TTC549 (cell line): ENCODE measurements at regions not wholly inside any gene's neighbourhood (a gene's known extent, or its start where the extent isn't known, plus 50 kb on each side); places are given as distances from the start of the nearest gene placed in this dataset.
"Not testable (repeated sequence)": the region's sequence is repeated elsewhere in the genome, so short reads cannot be mapped to it uniquely, and the experiment has no call there.

ENCODE experiments used
- FAIRE-seq: peaks from 2 replicates; lab custom pipeline; 2012; peaks lifted over from hg19 to GRCh38; lab: Jason Lieb, UNC

DNA sequence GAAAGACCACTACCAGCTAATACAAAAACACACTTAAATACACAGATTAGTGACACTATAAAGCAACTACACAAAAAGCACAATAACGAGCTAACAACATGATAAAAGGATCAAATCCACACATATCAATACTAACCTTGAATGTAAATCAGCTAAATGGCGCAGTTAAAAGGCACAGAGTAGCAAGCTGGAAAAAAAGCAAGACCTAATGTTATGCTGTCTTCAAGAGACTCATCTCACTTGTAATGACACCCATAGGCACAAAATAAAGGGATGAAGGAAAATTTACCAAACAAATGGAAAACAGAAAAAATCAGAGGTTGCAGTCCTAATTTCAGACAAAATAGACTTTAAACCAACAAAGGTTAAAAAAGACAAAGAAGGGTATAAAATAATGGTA, 86.3 kb downstream of the NUS1 start:
- FAIRE-seq, result no peak

DNA sequence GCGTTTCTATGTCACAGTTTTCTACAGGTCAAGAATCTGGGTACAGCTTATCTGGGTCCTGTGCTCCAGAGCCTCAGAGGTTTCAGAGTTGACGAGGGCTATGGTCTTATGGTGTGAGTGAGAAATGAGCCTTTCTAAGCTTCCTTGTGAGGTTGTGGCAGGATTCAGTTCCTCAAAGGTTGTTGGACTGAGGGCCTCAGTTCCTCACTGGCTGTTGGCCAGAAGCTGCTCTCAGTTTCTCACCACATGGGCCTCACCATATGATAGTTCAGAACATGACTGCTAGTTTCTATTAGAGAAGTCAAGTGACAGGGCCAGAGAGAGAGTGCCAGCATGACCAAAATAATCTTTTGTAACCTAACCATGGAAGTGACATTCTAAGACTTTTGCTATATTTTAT, 96.1 kb downstream of the NUS1 start:
- no peak for FAIRE-seq

DNA sequence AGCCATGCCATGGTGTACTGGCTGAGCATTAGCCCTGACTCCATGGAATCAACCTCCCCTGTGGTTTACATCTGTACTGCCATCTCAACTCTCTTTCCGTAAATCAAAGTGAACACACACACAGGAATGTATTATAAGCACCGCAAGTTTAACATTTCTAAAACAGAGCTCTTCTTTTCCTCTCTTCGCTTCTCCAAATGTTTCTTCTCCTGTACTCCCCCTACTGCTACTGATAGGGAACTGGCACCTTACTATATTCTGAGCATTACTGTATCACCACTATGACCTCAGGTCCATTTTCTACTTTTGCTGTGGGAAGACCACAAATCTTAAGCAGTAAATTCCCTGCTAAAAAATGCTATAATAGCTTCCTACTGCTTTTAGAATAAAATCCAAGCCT, 101.2 kb downstream of the NUS1 start:
- no peak for FAIRE-seq

DNA sequence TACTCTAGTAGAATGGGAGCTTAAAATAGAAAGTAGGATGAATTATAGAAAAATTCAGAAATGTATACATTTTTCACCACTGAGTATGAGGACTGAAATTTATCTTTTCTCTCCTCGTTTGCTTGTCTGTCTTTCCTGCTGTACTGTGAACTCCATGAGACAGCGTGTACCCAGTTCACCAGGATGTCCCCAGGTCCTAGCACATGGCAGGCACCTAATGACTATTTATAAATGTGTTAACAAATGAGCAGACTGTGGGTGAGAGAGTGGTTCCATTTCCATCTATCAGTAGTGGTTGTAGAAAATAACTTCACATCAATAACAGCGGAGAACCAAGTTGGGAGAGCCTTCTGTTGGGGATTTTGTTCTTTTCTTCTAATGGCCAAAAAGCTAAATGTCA, 106.3 kb downstream of the NUS1 start:
- FAIRE-seq, result no peak

DNA sequence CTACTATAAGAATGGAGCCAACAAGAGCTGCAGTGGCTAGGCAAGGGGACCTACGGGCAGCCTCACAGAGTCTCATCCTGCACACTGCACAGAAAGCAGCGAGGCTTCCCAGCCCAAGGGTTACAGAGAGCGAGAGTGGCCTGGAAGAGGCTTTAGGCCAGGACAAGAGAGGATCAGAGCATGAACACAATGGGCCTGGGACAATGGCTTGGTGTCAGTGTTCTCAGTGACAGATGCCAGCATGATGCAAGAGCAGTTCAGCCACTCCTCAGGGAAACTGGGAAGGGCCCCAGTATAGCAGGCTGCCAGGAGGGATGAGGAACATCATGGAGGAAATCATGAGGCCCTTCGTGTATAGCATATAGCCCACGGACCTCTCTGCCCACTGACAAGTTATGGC, 108.0 kb downstream of the NUS1 start:
- FAIRE-seq, result no peak

DNA sequence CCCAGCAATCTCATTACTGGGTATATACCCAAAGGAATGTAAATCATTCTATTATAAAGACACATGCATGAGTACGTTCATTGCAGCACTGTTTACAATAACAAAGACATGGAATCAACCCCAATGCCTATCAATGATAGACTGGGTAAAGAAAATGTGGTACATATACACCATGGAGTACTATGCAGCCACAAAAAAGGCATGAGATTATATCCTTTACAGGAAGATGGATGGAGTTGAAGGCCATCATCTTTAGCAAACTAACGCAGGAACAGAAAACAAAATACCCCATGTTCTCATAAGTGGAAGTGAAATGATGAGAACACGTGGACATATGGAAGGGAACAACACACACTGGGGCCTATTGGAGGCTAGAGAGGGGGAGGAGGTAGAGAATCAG, 115.7 kb downstream of the NUS1 start:
- FAIRE-seq, result no peak

DNA sequence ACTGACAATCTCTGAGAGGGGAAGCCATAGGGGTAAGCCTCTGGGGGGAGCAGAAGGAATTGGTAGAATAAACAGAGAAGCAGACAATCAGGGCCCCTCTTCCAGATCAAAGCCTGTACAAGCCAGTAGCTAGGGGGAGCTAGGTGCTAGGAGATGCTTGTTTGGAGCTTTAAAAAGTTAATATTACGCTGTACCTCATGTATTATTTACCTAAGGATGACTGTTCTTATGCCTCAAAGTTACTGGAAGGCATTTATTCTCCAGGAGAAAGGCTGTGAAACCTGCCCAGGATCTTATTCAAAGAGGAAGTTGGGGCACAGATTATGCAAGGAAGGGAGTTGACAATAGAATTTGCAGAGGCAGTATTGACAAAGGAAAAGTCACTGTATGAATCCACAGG, 111.8 kb upstream of the SLC35F1 start:
- FAIRE-seq, result no peak

DNA sequence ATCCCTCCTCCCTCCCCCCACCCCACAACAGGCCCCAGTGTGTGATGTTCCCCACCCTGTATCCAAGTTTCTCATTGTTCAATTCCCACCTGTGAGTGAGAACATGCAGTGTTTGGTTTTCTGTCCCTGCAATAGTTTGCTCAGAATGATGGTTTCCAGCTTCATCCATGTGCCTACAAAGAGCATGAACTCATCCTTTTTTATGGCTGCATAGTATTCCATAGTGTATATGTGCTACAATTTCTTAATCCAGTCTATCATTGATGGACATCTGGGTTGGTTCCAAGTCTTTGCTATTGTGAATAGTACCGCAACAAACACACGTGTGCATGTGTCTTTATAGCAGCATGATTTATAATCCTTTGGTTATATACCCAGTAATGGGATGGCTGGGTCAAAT, 108.2 kb upstream of the SLC35F1 start:
- FAIRE-seq, result not testable (repeated sequence)

DNA sequence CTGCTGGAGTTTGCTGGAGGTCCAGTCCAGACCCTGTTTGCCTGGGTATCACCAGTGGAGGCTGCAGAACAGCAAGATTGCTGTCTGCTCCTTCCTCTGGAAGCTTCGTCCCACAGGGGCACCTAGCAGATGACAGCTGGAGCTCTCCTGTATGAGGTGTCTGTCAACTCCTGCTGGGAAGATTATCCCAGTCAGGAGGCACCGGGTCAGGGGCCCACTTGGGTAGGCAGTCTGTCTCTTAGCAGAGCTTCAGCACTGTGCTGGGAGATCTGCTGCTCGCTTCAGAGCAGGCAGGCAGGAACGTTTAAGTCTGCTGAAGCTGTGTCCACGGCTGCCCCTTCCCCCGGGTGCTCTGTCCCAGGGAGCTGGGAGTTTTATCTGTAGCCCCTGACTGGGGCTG, 96.8 kb upstream of the SLC35F1 start:
- no peak for FAIRE-seq

DNA sequence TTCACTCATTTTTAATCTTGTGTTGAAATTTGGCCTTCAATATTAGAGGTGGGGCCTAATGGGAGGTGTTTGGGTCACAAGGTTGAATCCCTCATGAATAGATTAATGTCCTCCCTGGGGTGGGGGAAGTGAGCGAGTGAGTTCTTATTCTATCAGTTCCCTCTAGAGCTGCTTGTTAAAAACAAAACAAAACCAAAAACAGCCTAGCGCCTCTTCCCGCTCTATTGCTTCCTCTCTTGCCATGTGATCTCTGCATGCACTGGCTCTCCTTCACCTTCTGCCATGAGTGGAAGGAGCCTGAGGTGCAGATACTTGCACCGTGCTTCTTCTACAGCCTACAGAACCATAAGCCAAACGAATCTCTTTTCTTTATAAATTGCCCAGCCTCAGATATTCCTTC, 89.6 kb upstream of the SLC35F1 start:
- no peak for FAIRE-seq

DNA sequence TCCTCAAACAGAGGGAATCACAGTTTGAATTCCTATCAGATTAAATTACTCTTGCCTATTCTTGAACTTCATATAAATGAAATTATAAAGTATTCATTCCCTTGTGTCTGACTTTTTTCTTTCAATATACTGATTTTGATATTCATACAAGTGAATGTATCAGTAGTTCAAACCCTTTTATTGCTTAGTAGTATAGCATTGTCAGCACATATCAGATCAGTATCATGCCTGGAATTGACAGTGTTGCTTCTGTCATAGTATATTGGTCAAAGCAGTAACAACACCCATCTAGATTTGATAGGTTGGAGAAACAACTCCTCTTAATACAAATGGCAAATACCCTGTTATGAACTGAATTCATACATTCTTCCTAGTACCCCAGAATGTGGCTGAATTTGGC, 89.1 kb upstream of the SLC35F1 start:
- FAIRE-seq, result no peak

DNA sequence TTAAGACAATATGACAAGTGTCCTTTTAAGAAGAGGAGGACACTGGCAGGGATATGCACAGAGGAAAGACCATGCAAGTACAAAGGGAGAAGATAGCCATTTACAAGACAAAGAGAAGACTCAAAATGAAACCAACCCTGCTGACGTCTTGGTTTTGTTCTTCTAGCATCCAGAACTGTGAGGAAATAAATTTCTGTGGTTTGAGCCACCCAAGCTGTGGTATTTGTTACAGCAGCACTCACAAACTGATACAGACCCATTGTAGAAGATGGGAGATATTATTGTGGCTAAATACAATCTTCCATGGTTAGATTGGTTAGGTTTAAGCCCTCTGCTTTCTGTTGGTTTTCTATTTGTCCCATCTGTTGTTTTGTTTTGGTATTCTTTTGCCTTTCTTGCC, 88.6 kb upstream of the SLC35F1 start:
- FAIRE-seq, result no peak

DNA sequence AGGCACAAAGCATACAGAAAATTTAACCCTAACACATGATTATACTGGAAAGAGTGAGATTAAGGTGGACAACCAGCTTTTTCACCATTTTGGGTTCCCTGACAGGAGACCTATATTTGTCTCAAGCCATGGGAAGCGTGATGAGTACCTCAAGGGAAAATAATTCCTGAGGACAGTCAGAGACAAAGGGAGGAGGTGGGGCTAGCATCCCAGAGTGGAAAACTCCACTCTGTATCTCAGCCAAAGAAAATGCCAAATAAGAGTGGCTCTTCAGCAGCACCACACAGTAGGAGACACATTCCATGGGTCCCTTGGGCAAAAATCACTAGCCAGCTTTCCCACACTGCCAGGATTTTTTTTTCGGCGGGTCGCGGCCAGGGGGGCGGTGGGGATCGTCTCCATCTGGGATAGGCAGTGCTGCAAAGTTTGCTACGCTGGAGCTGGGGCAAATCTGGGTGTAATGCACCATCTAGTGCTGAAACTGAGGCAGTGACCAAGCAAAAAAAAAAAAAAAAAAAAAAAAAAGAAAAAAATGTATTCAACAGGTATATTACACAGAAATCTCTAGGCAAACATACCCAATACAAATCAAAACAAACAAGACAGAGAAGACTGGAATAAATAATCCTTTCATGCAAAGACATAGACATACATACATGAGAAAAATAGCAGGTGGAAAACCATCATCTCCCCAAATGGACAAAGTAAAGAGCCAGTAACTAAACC, 77.3 kb upstream of the SLC35F1 start:
- no peak for FAIRE-seq

DNA sequence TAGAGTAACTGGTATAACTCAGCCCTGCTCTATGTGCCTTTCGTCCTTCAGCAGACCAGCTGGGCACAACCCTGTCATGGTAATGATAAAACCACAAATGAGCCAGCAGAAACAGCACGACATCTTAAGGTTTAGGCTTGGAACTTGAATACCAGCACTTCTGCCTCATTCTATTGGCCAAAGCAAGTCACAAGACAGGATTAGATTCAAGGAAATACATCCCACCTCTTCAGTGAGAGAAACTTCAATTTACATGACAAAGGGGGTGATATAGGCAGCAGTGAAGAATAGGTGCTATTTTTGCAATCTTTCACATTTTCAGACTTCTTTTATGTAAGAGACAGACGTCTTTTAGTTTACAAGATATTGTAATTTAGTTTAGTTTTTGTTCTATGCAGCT, 69.8 kb upstream of the SLC35F1 start:
- no peak for FAIRE-seq

DNA sequence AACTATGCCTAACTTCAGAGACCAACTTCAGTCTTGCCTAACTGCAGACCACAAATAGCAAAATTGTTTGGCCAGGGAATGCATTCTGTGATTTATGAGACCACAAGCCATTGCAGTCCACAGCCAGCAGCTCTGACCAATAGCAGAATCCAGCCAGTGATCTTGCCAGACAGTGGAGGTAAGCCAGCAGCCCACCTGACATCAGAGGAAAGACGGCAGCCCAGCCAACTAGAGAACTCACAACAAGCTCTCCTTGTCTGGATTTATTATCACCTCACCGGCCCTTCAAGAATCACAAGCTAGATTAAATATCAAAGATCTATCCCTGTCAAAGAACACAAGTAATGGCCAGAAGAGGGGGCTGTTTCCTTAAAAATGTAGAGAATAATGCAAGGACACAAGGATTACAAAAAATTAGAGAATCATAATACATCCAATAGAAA, 66.5 kb upstream of the SLC35F1 start:
- peak; percentile 43 for FAIRE-seq

DNA sequence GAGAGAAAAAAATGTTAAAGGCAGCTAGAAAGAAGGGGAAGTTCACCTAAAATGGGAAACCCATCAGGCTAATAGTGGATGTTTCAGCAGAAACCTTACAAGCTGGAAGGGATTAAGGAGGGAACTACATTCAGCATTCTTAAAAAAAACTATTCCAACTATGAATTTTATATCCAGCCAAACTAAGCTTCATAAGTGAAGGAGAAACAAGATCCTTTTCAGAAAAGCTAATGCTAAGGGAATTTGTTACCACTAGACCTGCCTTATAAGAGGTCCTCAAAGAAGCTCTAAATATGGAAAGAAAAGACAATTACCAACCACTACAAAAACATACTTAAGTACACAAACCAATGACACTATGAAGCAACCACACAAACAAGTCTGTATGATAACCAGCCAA, 59.2 kb upstream of the SLC35F1 start:
- FAIRE-seq, result no peak

DNA sequence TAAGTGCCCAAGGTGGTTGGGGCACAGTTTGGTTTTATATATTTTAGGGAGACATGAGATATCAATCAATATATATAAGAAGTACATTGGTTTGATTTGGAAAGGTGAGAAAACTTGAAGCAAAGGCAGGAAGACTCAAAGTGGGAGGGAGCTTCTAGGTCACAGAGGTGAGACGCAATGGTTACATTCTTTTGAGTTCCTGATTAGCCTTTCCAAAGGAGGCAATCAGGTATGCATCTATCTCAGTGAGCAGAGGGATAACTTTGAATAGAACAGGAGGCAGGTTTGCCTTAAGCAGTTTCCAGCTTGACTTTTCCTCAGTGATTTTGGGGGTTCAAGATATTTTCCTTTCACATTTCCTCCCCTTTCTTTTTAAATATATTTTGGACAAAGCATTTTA, 58.0 kb upstream of the SLC35F1 start:
- FAIRE-seq, result no peak
